GM19351 (cell line): ENCODE measurements at regions not wholly inside any gene's neighbourhood (a gene's known extent, or its start where the extent isn't known, plus 50 kb on each side); places are given as distances from the start of the nearest gene placed in this dataset.

Experiments
- ATAC-seq: cut with Tn5 transposase; IDR thresholded peaks from one replicate; pipeline ENCODE4 v1.9.1; 2021; ENCODE audit warnings: mild to moderate bottlenecking, moderate library complexity; ENCODE audit not compliant: unreplicated experiment

- no peak for ATAC-seq
Observed at GRCh38 chr15:61500523-61500922, 271.4 kb upstream of the RORA start.

GRCh38 chr15:61499376-61499775 lies 270.3 kb upstream of the RORA start:
- ATAC-seq: no peak

GRCh38 chr15:61489571-61489970 lies 260.5 kb upstream of the RORA start:
- no peak for ATAC-seq

- no peak for ATAC-seq
Observed at GRCh38 chr15:61483599-61483998, 254.5 kb upstream of the RORA start.

- no peak for ATAC-seq
Observed at GRCh38 chr15:61481886-61482285, 252.8 kb upstream of the RORA start.

GRCh38 chr15:61480863-61481262 lies 251.8 kb upstream of the RORA start:
- no peak for ATAC-seq

- ATAC-seq: no peak
Observed at GRCh38 chr15:61480295-61480694, 251.2 kb upstream of the RORA start.

- no peak for ATAC-seq
Observed at GRCh38 chr15:61479613-61480012, 250.5 kb upstream of the RORA start.

GRCh38 chr15:61476741-61477140 lies 247.6 kb upstream of the RORA start:
- no peak for ATAC-seq

GRCh38 chr15:61474796-61475195 lies 245.7 kb upstream of the RORA start:
- ATAC-seq: no peak

GRCh38 chr15:61467823-61468222 lies 238.7 kb upstream of the RORA start:
- no peak for ATAC-seq

- ATAC-seq: no peak
Observed at GRCh38 chr15:61459785-61460707, 230.9 kb upstream of the RORA start.

GRCh38 chr15:61457050-61457733 lies 228.1 kb upstream of the RORA start:
- no peak for ATAC-seq

GRCh38 chr15:61449186-61449702 lies 220.1 kb upstream of the RORA start:
- no peak for ATAC-seq

GRCh38 chr15:61447981-61448380 lies 218.9 kb upstream of the RORA start:
- ATAC-seq: no peak

GRCh38 chr15:61444585-61444984 lies 215.5 kb upstream of the RORA start:
- no peak for ATAC-seq

- no peak for ATAC-seq
Observed at GRCh38 chr15:61442821-61443220, 213.7 kb upstream of the RORA start.

- ATAC-seq: no peak
Observed at GRCh38 chr15:61441891-61442290, 212.8 kb upstream of the RORA start.

GRCh38 chr15:61426466-61426865 lies 197.4 kb upstream of the RORA start:
- ATAC-seq: no peak

- no peak for ATAC-seq
Observed at GRCh38 chr15:61425934-61426333, 196.8 kb upstream of the RORA start.

- no peak for ATAC-seq
Observed at GRCh38 chr15:61422773-61423172, 193.7 kb upstream of the RORA start.

- ATAC-seq: no peak
Observed at GRCh38 chr15:61421938-61422337, 192.8 kb upstream of the RORA start.
